OCI-LY1 (cell line): ENCODE measurements at regions not wholly inside any gene's neighbourhood (a gene's known extent, or its start where the extent isn't known, plus 50 kb on each side); places are given as distances from the start of the nearest gene placed in this dataset.

Experiments used
- H2AFZ ChIP-seq: fragments of 200-600 bp; sonication (generic), shearing (Covaris generic); 2 replicates; pipeline ENCODE4 v1.6.0; 2014; ENCODE audit warnings: antibody characterized with exemption, mild to moderate bottlenecking, low read length
- H3F3A ChIP-seq: fragments of 200-600 bp; sonication (generic), shearing (Covaris generic); 2 replicates; pipeline ENCODE4 v1.6.0; 2014; ENCODE audit warnings: mild to moderate bottlenecking, antibody characterized with exemption, low read length, moderate library complexity; ENCODE audit not compliant: insufficient read depth
- H3K27ac ChIP-seq: fragments of 200-600 bp; sonication (generic); 2 replicates; pipeline ENCODE4 v1.5.1; 2014; ENCODE audit warnings: low read length, mixed run types, mild to moderate bottlenecking, low read depth; ENCODE audit not compliant: poor library complexity, severe bottlenecking
- H3K27me3 ChIP-seq: fragments of 200-600 bp; sonication (generic); 2 replicates; pipeline ENCODE4 v1.6.0; 2014; ENCODE audit warnings: antibody characterized with exemption, mild to moderate bottlenecking, low read length, moderate library complexity; ENCODE audit not compliant: insufficient read depth
- H3K36me3 ChIP-seq: fragments of 200-600 bp; sonication (generic); 2 replicates; pipeline ENCODE4 v1.6.1; 2014; ENCODE audit warnings: mild to moderate bottlenecking, antibody characterized with exemption, low read length, moderate library complexity, mixed read lengths; ENCODE audit not compliant: insufficient read depth
- H3K4me1 ChIP-seq: fragments of 200-600 bp; sonication (generic); 2 replicates; pipeline ENCODE4 v1.5.1; 2014; ENCODE audit warnings: mild to moderate bottlenecking, low read length, moderate library complexity; ENCODE audit not compliant: insufficient read depth, severe bottlenecking
- H3K4me2 ChIP-seq: fragments of 200-600 bp; sonication (generic), shearing (Covaris generic); 2 replicates; pipeline ENCODE4 v1.6.1; 2014; ENCODE audit warnings: low read length
- H3K4me3 ChIP-seq: fragments of 200-600 bp; sonication (generic); 2 replicates; pipeline ENCODE4 v1.5.1; 2014; ENCODE audit warnings: low read length, low read depth, mild to moderate bottlenecking, mixed read lengths; ENCODE audit not compliant: poor library complexity, severe bottlenecking
- H3K79me2 ChIP-seq: fragments of 200-600 bp; shearing (Covaris generic); 2 replicates; pipeline ENCODE4 v1.6.1; 2016; ENCODE audit warnings: mixed run types, low read length, mixed read lengths; ENCODE audit not compliant: insufficient read depth
- H3K9ac ChIP-seq: fragments of 200-600 bp; sonication (generic), shearing (Covaris generic); 2 replicates; pipeline ENCODE4 v1.6.1; 2014; ENCODE audit warnings: mild to moderate bottlenecking, low read length, mixed read lengths
- H3K9me2 ChIP-seq: fragments of 200-600 bp; sonication (generic), shearing (Covaris generic); 2 replicates; pipeline ENCODE4 v1.6.1; 2014; ENCODE audit warnings: low read depth, mild to moderate bottlenecking, low read length, mixed read lengths
- H3K9me3 ChIP-seq: fragments of 200-600 bp; shearing (Covaris generic); 2 replicates; pipeline ENCODE4 v1.6.1; 2014; ENCODE audit warnings: low read length, mixed read lengths
- H4K20me1 ChIP-seq: fragments of 200-600 bp; sonication (generic), shearing (Covaris generic); 2 replicates; pipeline ENCODE4 v1.6.0; 2016; ENCODE audit warnings: mild to moderate bottlenecking, low read length; ENCODE audit not compliant: insufficient read depth
- CTCF ChIP-seq: fragments of 200-600 bp; sonication (generic), shearing (Covaris generic); IDR thresholded peaks from 2 replicates; pipeline ENCODE4 v1.5.1; 2017; ENCODE audit warnings: mild to moderate bottlenecking, antibody characterized with exemption, low read length, moderate library complexity, mixed read lengths
- EZH2 ChIP-seq: fragments of 200-600 bp; sonication (generic), shearing (Covaris generic); IDR thresholded peaks from 2 replicates; pipeline ENCODE4 v1.8.0; 2017; ENCODE audit warnings: borderline replicate concordance, mixed run types, mild to moderate bottlenecking, antibody characterized with exemption, low read length, moderate library complexity, mixed read lengths

- no peaks in the 10 kb centered on the region for H3K79me2 ChIP-seq
- H3F3A ChIP-seq: no peaks in the 10 kb centered on the region; the same call in 1 of the 2 replicates
- H3K4me2 ChIP-seq: no peak overlapping the region
- peaks cover 11% of the 10 kb centered on the region; the same call in 1 of the 2 replicates for H3K9me2 ChIP-seq
- no peak overlapping the region for H3K27ac ChIP-seq
- H2AFZ ChIP-seq: no peak overlapping the region
- H3K4me3 ChIP-seq: no peak overlapping the region
- H3K4me1 ChIP-seq: no peaks in the 10 kb centered on the region
- H3K9me3 ChIP-seq: no peaks in the 10 kb centered on the region
- H3K36me3 ChIP-seq: no peaks in the 10 kb centered on the region
- TF ChIP-seq CTCF (no peak), EZH2 (no peak)
- no peak overlapping the region for H3K9ac ChIP-seq
- no peaks in the 10 kb centered on the region for H3K27me3 ChIP-seq
- H4K20me1 ChIP-seq: no peaks in the 10 kb centered on the region
These were observed 269.3 kb downstream of the PPP1R3A start for GRCh38 chr7:113649556-113649955.

DNA sequence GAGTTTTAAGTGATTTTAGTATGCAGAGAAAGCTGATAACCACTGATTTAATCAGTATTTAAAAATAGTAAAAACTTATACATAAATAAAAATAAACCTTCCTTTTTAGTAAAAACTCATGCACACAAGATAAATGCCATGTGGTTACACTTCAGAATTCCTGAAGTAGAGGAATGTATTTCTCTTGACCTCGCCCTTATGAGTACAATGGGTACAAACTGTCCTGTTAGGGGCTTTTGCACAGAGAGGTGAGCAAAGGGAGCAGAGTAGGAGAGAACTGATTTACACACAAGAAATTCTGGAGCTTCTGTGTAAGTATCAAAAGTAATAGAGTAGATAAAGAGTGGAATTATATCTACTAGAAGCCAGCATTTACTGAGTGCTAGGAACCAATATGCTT, 279.6 kb downstream of the PPP1R3A start:
- Histone ChIP-seq H3K4me2 (no peak overlapping the region), H3K4me3 (no peak overlapping the region), H2AFZ (no peak overlapping the region), H3K9me3 (no peaks in the 10 kb centered on the region), H4K20me1 (no peaks in the 10 kb centered on the region), H3K27me3 (no peaks in the 10 kb centered on the region), H3K9me2 (no peaks in the 10 kb centered on the region), H3K79me2 (no peaks in the 10 kb centered on the region), H3K4me1 (no peaks in the 10 kb centered on the region), H3K36me3 (no peaks in the 10 kb centered on the region), H3K27ac (no peak overlapping the region), H3K9ac (no peak overlapping the region), H3F3A (no peaks in the 10 kb centered on the region)
- no peak for TF ChIP-seq CTCF

DNA sequence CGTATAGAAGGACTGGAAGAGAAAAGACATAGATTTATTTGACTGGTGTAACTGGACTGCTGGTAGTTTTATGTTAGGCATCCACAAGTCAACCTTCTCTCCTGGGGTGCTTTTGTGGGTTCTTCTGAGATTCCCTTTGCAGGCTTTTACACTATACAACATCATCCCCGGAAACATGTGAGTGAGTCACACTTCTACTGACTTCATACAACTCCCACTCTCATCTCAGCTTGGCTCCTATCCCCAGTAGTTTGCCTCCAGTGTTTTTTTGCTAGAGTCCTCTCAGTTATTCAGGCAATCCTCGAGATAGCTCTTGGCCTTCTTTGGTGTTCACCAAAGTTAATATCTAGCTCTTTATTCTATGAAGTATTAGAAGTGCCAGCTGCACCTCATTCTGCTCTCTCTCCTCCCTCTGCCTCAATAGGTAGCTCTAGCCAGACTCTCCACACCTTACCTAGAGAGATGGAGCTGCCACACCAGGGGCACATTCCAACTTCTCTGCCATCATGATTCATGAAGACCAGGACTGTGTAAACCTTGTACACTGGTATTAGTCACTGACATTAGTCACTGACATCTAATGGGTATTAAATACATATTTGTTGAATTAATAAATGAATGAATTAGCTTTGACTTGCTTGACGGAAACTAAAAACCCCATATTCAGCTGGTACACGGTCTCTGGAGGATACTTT, 281.9 kb downstream of the PPP1R3A start:
- H3K36me3 ChIP-seq: no peaks in the 10 kb centered on the region
- H2AFZ ChIP-seq: no peak overlapping the region
- no peak overlapping the region for H3K4me2 ChIP-seq
- H4K20me1 ChIP-seq: no peaks in the 10 kb centered on the region
- no peaks in the 10 kb centered on the region for H3K4me1 ChIP-seq
- no peaks in the 10 kb centered on the region for H3K9me2 ChIP-seq
- no peaks in the 10 kb centered on the region for H3K27me3 ChIP-seq
- H3K9me3 ChIP-seq: no peaks in the 10 kb centered on the region
- H3K4me3 ChIP-seq: no peak overlapping the region
- H3K9ac ChIP-seq: no peak overlapping the region
- H3F3A ChIP-seq: no peaks in the 10 kb centered on the region
- TF ChIP-seq CTCF: no peak
- TF ChIP-seq EZH2: no peak
- H3K27ac ChIP-seq: no peak overlapping the region
- no peaks in the 10 kb centered on the region for H3K79me2 ChIP-seq
